GM21576 (cell line): ENCODE measurements at regions not wholly inside any gene's neighbourhood (a gene's known extent, or its start where the extent isn't known, plus 50 kb on each side); places are given as distances from the start of the nearest gene placed in this dataset.
"Not testable (repeated sequence)": the region's sequence is repeated elsewhere in the genome, so short reads cannot be mapped to it uniquely, and the experiment has no call there.

Experiments
- ATAC-seq: cut with Tn5 transposase; IDR thresholded peaks from one replicate; pipeline ENCODE4 v1.9.1; 2021; ENCODE audit warnings: mild to moderate bottlenecking, moderate library complexity; ENCODE audit not compliant: unreplicated experiment

DNA sequence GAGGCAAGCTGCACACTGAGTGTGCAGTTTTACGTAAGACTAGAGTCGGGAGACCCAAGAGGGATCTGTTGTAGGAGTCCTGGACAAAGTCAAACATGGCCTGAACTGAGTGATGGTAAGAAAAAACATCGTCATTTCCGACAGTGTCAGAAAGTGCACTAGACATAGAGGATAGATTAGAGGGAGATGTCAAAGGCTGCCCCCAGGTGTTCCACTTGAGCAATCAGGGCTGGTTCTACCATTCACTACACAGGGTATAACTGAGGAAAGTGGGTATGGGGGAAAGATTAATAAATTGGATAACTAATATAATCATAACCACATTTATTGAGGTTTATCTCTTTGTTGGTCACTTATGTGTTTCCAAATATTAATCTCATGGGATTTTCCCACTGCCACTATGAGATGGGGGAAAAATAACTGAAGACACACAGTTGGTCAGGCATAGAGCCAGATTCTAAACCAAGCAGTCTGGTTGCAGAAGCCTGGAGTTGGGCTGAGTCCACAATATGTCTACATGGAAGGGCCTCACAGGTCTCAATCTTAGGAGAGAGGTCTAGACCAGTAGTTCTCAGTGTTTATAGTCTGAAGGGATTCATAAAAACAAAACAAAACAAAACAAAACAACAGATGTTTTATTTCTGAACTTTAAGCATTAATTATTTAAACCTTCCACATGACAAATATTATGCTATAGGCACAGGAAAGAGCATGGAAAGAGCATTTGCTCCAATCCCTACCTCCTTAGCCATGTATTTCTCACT is 766.5 kb downstream of the NTRK3 start:
- ATAC-seq = no peak

GRCh38 chr15:87489456-87489855 is 767.1 kb downstream of the NTRK3 start:
- ATAC-seq = no peak

GRCh38 chr15:87487484-87487883 is 769.1 kb downstream of the NTRK3 start:
- ATAC-seq = no peak

- ATAC-seq = no peak
Measured at GRCh38 chr15:87483468-87483867, 773.1 kb downstream of the NTRK3 start.

DNA sequence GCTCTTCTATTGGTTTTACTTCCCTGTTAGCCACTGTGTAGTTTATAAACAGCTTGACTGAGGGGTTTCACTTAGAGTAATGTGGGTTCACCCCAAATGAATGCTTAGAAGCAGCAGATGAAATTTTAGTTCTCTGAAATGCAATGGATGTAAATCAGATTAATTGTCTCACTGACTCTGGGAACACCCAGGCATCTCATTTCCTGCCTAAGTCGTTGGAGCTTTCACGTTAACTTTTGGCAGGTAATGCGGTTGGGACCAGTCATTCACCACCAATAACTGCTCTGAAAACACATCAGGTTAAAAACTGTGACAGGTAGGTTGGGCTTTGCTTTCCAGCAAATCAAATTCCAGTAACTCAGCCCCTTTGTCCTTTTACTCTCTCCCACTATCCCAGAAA is 775.4 kb downstream of the NTRK3 start:
- no peak for ATAC-seq

GRCh38 chr15:87478687-87479072 is 777.9 kb downstream of the NTRK3 start:
- ATAC-seq = no peak

- no peak for ATAC-seq
Measured at GRCh38 chr15:87477737-87478686, 778.5 kb downstream of the NTRK3 start.

DNA sequence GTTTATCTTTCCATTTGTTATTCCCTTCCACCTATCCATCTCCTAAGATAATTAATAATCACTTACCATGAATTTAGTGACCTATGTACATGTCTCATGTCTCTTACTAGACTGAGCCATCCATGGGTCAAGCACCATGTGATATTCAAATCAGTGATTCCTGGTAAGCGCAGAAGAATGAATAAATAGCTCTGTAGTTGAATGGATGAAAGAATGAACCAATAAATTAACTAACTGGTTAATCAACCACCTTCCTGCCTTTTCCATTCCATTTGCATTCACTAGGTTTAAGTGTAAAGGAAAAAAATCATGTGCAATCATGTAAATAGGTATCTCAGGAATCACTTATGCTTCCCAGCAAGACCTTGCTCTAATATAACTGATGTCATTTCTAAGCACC is 779.5 kb downstream of the NTRK3 start:
- no peak for ATAC-seq

- no peak for ATAC-seq
Measured at GRCh38 chr15:87470923-87471322, 785.6 kb downstream of the NTRK3 start.

GRCh38 chr15:87463956-87464355 is 792.6 kb downstream of the NTRK3 start:
- not testable (repeated sequence) for ATAC-seq

DNA sequence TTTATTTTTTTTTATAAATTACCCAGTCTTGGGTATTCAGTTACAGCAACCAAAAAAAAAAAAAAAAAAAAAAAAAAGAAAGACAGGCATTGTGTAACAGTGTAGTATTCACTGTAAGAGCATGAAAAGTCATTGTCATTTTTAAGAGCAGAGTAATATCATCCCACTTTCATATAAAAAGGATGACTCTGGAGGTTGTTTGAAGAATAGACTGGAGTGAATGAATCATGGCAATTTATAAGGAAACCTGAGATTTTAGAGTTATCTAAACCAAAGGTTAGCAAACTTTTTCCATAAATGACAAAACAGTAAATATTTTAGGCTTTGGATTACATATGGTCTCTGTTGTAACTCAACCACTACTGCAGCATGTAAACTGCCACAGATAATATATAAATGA is 794.9 kb downstream of the NTRK3 start:
- ATAC-seq = no peak

GRCh38 chr15:87454860-87455259 is 801.7 kb downstream of the NTRK3 start:
- ATAC-seq = no peak

DNA sequence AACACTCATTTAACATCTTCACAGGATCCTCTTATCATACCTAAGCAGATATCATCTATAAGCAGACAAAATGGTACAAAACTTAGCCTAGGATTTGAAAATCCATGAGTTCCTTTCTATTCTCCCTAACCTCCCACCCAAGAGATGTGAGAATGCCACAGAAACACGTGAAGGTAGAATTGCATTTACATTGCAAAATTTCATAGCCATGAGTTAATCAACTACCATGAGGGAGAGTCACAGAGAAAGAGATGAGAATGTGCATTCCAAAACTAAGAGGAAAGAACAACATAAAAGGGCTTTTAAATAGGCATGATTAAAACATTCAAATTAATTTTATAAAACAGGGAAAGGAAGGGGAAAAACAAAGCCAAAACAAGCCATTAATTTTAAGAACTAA is 806.2 kb downstream of the NTRK3 start:
- ATAC-seq = no peak

DNA sequence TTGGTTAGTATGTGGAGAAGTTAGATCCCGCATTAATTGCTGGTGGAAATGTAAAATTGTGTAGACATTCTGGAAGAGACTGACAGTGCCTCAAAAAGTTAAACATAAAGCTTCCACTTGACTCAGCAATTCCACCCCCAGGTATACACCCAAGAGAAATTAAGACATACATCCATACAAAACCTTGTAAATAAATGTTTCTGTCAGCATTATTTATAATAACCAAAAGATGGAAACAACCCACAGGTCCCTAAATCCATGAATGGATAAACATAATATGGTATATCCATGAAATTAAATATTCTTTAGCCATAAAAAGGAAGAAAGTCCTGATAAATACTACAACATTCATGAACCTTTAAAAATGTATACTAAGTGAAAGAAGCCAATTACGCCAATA is 817.4 kb downstream of the NTRK3 start:
- no peak for ATAC-seq

GRCh38 chr15:87433871-87434270 is 822.7 kb downstream of the NTRK3 start:
- no peak for ATAC-seq

DNA sequence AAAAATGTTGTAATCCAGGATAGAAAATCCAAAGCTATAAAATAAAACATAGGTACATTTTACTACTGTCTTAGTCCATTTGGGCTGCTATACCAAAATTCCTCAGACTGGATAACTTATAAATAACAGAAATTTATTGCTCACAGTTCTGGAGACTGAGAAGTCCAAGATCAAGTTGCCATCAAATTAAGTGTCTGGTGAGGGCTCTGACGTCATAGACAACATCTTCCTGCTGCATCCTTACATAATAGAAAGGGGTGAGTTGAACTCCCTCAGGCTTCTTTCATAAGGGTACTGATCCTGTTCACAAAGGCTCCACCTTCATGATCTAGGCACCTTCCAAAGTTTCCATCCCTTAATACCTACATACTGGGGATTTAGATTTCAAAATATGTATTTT is 826.8 kb downstream of the NTRK3 start:
- no peak for ATAC-seq

DNA sequence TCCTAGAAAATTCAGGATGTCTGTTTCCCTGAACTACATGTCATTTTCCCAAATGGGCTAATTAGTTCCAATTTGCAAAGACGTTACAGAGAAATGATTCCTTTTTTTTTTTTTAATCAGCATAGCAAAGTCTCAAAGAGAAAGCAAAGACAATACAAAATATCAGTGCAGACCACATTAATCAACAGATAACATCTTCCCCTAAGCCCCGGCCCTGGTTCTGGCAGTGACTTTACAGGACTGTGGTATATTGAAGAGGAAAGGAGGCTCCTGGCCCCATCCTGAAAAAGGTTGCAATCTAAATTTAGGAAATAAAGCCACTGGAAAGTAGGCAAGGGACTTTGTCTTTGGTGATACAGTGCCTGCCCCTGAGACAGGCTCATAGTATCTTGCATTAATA is 836.5 kb downstream of the NTRK3 start:
- ATAC-seq = no peak

DNA sequence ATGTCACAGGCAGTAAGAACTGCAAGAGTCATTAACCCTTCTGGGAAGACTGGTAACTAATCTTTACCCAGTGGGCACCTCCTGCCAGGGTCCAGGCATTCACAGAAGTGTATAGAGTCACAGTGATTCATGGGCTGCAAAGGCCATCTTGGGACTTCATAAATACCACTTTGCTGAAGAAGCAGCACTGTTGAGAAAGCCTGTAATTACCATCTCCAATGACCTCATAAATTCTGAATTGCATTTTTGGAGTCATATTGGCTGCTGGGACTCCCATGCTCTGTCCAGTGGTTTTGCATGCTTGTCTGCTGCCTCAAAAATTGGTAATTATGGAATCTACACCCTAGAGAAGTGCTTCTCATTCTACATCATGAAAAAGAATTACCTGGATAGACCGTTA is 837.2 kb downstream of the NTRK3 start:
- no peak for ATAC-seq

GRCh38 chr15:87416591-87417257 is 839.8 kb downstream of the NTRK3 start:
- no peak for ATAC-seq

DNA sequence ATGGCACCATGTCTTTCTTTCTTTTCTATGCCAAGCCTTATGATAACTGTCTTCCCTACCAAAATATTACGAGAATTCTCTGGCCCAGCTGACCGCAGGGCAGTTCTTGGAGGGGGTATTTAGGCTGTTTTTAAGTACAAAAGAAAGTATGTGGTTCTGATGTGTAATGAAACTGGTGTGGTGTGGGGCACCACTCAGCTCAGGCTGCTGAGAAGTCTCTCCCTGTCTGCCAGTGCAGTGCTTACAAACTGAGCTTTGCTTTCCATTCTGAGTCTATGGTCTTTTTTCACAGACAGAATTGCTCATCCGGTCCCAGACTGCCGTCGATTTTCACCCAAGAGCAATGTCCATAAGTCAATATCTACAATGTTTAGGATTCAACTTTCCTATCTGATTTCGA is 847.6 kb downstream of the NTRK3 start:
- ATAC-seq = no peak

DNA sequence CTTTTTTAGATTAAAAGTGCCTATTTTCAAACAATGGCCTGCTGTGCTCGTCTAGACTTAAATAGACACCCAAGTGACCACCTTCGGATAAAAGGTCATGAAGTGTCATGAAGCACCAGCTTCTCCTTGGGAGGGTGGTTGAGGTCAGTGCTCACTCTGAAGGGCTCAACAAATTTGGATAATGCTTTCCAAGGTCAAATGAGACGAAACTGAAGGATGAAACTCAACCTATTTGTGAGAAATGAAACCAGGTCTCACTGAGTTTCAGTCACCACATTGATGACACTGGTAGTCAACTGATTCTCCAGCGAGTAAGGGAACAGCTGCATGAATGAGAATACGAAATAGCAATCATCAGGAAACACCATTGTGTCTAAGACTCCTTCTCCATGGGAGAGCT is 852.6 kb downstream of the NTRK3 start:
- no peak for ATAC-seq

DNA sequence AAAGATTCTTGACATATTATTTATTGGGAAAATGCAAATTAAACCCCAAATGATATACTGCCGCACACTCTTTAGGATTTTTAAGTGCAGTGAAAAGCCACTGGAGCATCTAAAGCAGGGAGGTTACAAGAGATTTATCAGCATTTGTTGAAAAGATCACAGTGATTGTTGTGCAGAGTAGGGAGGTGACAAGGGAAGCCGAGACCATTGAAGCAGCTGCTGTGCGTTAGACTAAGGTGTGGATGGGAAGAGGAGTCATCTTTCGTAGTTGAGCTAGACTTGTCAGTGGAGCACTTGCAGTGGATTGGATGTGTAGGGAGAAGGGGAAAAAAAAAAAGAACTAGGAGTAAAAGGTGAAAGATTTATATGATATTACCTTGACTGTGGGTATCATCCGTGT is 854.6 kb downstream of the NTRK3 start:
- ATAC-seq = no peak
